NCI-H1092 (cell line): ENCODE measurements at regions not wholly inside any gene's neighbourhood (a gene's known extent, or its start where the extent isn't known, plus 50 kb on each side); places are given as distances from the start of the nearest gene placed in this dataset.
A peak's percentile ranks its signal among the peaks of the same experiment; 100 is the strongest.
"Not testable (repeated sequence)": the region's sequence is repeated elsewhere in the genome, so short reads cannot be mapped to it uniquely, and the experiment has no call there.

ENCODE experiments used
- DNase-seq: peaks from one replicate; lab custom pipeline; 2025; lab: John Stamatoyannopoulos, UW

DNA sequence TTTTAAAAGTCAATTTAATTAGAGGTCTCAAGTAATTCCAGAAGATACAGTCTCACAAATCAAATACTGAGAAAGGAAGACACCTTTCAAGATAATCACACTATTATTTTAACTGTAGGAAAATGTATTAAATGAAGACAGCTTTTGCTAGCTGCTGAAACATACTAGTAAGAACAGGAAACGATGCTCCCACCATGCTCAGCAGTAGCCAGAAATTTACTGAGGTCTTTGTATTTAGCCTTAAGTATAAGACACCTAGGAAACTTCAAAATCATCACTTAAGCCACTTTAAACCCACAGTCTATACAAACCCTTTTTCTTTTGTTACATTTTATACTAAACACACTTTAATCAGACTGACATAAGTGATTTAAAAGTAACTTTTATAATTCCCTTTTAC, 72.7 kb upstream of the NPIPB12 start:
- DNase-seq, result not testable (repeated sequence)

DNA sequence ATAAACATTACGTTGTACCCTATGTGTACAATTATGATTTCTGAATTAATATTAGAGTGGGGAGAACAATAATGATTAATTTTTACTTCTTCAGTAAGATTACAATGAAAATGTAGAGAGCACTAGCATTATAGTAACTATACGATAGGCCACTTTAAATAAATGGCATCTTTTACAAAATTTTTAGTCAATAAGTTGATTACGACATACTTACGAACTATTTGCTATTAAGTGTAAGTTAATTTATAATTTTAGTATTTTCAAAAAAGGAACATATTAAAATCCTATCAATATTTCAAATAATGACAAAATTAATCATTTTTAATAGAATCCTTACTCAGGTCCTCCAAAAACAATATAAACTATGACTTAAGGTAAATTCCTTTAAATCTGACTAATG, 75.6 kb upstream of the NPIPB12 start:
- DNase-seq, result not testable (repeated sequence)

DNA sequence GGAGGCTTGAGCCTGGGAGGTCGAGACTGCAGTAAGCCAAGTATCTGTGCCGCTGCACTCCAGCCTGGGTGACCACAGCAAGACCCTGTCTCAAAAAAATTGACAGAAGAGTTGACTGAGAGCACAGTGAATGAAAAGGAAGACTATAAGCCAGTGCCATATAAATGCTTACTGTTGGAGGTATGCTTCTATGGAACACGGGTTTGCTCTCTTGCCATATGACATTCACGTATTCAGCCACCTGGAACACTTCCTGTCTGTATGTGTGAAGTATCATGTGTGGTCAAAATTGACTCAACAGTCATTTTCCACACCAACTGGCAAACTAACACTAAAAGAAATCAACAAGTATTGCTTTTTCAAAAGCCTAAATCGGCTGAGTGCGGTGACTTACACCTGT, 71.1 kb upstream of the SPN start:
- DNase-seq, result not testable (repeated sequence)

GRCh38 chr16:29594269-29594925, 68.7 kb upstream of the SPN start:
- DNase-seq, result not testable (repeated sequence)

- peak; percentile 58 for DNase-seq
Observed at GRCh38 chr16:29594926-29595838, 67.9 kb upstream of the SPN start.

DNA sequence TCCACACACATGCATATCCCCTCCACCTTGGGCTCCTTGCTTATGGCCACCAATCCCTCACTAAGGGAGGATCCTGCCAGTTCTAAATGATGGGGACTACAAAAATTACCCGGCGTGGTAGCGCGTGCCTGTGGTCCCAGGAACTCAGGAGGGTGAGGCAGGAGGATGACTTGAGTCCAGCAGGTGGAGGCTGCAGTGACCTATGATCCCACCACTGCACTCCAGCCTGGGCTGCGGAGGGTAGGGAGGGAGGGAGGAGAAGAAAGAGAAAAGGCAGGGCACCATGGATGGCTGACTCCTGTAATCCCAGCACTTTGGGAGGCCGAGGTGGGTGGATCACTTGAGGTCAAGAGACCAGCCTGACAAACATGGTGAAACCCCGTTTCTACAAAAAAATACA, 66.0 kb upstream of the SPN start:
- not testable (repeated sequence) for DNase-seq

DNA sequence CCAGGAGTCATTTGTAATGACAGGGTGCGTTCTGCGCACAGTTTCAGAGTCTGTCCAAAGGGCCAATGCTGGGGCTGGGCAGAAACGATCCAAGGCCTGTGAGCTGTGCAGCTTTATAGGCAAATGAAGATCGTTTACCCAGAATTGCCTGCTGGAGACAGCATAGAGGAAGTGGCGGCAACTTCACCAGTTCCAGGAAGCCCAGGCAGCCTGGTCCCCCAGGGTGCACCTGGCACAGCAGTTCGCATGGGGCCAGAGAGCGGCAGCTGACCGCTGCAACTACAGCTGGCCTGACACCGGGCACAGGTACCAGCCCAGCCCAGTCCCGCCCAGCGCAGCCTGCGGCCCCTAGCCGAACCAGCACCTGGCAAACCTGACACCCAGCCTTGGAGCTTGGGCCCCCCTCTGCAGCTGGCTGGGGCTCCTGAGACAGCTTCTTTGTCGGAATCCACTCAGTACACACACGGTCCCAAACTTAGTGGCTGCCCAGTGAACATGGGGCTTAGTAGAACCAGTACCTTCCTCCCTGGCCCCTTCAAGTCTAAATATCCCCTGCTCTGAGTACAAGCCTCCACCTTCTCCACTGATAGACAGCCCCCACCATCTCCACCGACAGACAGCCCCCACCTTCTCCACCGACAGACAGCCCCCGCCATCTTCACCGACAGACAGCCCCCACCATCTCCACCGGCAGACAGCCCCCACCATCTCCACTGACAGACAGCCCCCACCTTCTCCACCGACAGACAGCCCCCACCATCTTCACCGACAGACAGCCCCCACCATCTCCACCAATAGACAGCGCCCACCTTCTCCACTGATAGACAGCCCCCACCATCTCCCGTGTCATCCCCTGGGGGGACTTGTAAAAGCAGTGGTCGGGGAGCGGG, 62.7 kb upstream of the SPN start:
- not testable (repeated sequence) for DNase-seq

GRCh38 chr16:29602247-29602625, 60.8 kb upstream of the SPN start:
- not testable (repeated sequence) for DNase-seq

- not testable (repeated sequence) for DNase-seq
Observed at GRCh38 chr16:29602683-29603088, 60.4 kb upstream of the SPN start.

- not testable (repeated sequence) for DNase-seq
Observed at GRCh38 chr16:29604631-29605549, 58.2 kb upstream of the SPN start.

- not testable (repeated sequence) for DNase-seq
Observed at GRCh38 chr16:29605593-29606205, 57.3 kb upstream of the SPN start.

DNA sequence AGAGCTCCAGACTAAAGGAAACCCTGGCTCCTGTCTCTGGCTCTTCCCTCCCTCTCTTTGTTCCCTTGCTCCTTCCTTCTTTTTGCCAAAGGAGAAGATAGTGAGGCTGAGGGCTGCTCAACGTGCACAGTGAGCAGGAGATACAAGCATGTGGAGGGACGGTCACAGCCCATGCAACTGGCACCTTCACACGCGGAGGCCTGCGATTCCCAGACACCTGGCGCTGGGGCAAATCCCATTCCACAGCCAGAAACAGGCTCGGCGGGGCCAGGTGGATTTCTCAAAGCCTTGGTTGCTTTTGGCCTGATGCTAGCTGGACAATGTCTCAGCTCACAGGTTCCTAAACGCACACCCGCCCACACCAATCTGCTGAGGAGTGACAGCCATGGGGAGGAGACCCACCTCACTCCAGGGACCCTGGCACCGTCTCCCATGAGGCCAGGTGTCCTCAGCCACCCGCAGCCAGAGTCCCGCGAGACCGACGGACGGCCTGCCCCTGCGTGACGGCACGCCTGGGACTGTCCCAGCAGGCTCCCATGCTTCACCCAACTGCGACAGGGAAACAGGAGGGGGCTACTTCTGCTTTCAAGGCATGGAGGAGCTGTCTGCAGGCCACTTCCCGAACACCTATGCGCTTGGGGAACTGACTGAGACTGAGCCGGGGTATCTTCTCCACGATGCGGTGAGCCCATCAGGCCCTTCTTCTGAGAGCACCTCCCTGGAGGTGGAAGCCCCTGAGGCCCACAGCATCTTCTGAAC, 56.2 kb upstream of the SPN start:
- not testable (repeated sequence) for DNase-seq

DNA sequence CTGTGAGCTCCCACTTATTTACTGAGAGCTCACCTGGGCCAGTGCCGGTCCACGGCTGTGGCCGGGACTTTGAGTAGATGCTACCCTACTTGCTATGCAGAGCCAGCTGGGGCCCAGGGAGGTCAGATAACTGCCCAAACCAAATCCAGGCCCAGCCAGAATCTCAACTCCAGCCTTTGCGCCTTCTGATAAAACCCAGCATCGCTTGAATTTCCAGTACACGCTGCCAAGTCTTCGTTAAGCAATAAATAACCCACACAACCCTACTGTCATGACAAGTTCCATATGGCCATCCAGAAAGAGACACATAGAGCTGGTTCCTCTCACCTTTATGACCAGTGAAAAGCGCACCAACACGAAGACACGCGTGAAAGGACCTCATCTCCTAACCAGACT, 55.6 kb upstream of the SPN start:
- not testable (repeated sequence) for DNase-seq

DNA sequence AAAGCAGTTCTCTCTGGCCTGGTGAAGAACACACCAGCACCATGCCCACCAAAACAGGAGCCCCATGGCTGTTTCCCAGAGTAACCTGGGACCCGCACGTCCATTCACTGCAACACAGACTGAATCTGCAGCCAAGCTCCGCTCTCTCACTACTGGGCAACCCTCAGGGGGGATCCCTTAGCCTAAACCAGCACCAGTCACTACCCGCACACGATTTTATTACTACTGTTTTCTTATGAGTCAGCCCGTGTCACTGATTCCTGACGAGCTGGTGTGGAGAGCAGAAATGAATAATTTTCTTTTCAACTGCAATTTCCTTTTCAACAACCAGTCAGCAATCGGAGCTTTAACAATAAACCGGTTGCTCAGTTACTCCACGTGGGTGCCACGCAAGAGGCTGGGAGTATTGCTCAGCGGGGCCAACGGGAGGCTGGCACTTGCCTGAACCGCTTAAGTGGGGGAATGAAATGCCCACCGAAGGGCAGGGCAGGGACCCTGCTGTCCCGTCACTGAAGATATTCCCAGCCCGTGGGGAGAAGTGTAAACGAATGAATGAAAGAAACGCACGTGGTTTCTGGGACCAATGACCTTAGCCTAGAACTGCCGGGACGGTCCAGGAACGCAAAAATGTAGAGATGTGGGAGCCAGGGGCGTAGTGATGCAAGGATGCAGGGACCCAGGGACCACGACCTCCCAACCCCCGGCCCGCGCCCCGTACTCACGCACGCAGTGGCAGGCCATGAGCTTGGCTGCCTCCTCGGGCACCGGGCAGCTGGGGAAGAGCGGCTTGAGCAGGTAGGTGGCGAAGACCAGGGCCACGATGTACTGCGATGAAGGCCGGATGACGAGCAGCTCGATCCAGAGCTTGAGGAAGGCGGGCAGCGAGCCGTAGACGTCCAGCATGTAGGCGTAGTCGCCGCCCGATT, 50.4 kb upstream of the SPN start:
- not testable (repeated sequence) for DNase-seq
